NCI-H2227 (cell line): ENCODE measurements at regions not wholly inside any gene's neighbourhood (a gene's known extent, or its start where the extent isn't known, plus 50 kb on each side); places are given as distances from the start of the nearest gene placed in this dataset.
A peak's percentile ranks its signal among the peaks of the same experiment; 100 is the strongest.
"Not testable (repeated sequence)": the region's sequence is repeated elsewhere in the genome, so short reads cannot be mapped to it uniquely, and the experiment has no call there.

Experiments used
- DNase-seq: peaks from one replicate; lab custom pipeline; 2025; ENCODE audit not compliant: unreplicated experiment; lab: John Stamatoyannopoulos, UW

GRCh38 chr3:67064105-67064504 is 66.0 kb downstream of the KBTBD8 start:
- no peak for DNase-seq

- DNase-seq: no peak
Measured at GRCh38 chr3:67067251-67067650, 69.1 kb downstream of the KBTBD8 start.

GRCh38 chr3:67072640-67073039 is 74.5 kb downstream of the KBTBD8 start:
- not testable (repeated sequence) for DNase-seq

- DNase-seq: no peak
Measured at GRCh38 chr3:67073812-67074211, 75.7 kb downstream of the KBTBD8 start.

GRCh38 chr3:67075295-67075694 is 77.2 kb downstream of the KBTBD8 start:
- DNase-seq: no peak

- no peak for DNase-seq
Measured at GRCh38 chr3:67076607-67077006, 78.5 kb downstream of the KBTBD8 start.

GRCh38 chr3:67077656-67078055 is 79.5 kb downstream of the KBTBD8 start:
- DNase-seq: no peak

- no peak for DNase-seq
Measured at GRCh38 chr3:67082533-67083024, 84.5 kb downstream of the KBTBD8 start.

- no peak for DNase-seq
Measured at GRCh38 chr3:67083277-67083676, 85.2 kb downstream of the KBTBD8 start.

GRCh38 chr3:67087788-67088187 is 89.7 kb downstream of the KBTBD8 start:
- no peak for DNase-seq

GRCh38 chr3:67090474-67090873 is 92.4 kb downstream of the KBTBD8 start:
- DNase-seq: no peak

- DNase-seq: no peak
Measured at GRCh38 chr3:67093305-67093704, 95.2 kb downstream of the KBTBD8 start.

GRCh38 chr3:67094167-67094566 is 96.1 kb downstream of the KBTBD8 start:
- DNase-seq: no peak

GRCh38 chr3:67094774-67095173 is 96.7 kb downstream of the KBTBD8 start:
- DNase-seq: no peak

GRCh38 chr3:67104388-67104787 is 106.3 kb downstream of the KBTBD8 start:
- DNase-seq: no peak

- no peak for DNase-seq
Measured at GRCh38 chr3:67106874-67107273, 108.8 kb downstream of the KBTBD8 start.

GRCh38 chr3:67109651-67110204 is 111.6 kb downstream of the KBTBD8 start:
- peak; percentile 51 for DNase-seq

- DNase-seq: peak; percentile 65
Measured at GRCh38 chr3:67113802-67114407, 115.8 kb downstream of the KBTBD8 start.

GRCh38 chr3:67118122-67118521 is 120.0 kb downstream of the KBTBD8 start:
- DNase-seq: no peak

- no peak for DNase-seq
Measured at GRCh38 chr3:67118635-67119034, 120.5 kb downstream of the KBTBD8 start.

- DNase-seq: no peak
Measured at GRCh38 chr3:67123914-67124313, 125.8 kb downstream of the KBTBD8 start.

GRCh38 chr3:67127254-67127653 is 129.1 kb downstream of the KBTBD8 start:
- DNase-seq: no peak

- no peak for DNase-seq
Measured at GRCh38 chr3:67142432-67142831, 144.3 kb downstream of the KBTBD8 start.
